Posterior cingulate gyrus (tissue), 11 donors: ENCODE measurements at regions not wholly inside any gene's neighbourhood (a gene's known extent, or its start where the extent isn't known, plus 50 kb on each side); places are given as distances from the start of the nearest gene placed in this dataset.
A peak's percentile ranks its signal among the peaks of the same experiment; 100 is the strongest.

Experiments used
- DNase-seq, 10 donors: peaks; one replicate each; pipeline versions ENCODE4 v3.0.0 to v3.0.0-alpha.2; 2020 to 2021; ENCODE audit warnings: mixed read lengths in 3 of 10
- intact Hi-C: fragments of 100-400 bp; cut with DNase I; formaldehyde crosslinking; loops from one replicate; pipeline ENCODE4 v1.15.1; 2023

DNA sequence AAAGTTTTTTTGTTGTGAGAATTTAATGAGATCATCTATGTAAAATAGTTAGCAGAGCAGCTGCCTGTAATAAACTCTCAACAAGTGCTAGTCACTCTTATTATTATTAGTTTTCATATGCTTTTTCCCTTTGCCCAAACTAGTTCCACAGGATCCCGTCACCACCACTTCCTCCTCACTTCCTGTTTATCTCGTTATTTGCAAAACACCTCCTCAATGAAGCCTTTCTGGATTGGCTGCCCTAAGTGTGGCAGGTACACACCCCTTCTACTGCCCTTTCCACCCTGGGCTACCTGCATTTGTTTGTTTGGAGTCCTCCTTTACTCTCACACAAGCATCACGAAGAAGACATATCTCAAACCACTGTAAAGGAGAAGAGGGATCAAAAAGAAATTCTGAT is 54.4 kb upstream of the KLF3 start:
- intact Hi-C loops, result no loop called here
- no peak for DNase-seq

DNA sequence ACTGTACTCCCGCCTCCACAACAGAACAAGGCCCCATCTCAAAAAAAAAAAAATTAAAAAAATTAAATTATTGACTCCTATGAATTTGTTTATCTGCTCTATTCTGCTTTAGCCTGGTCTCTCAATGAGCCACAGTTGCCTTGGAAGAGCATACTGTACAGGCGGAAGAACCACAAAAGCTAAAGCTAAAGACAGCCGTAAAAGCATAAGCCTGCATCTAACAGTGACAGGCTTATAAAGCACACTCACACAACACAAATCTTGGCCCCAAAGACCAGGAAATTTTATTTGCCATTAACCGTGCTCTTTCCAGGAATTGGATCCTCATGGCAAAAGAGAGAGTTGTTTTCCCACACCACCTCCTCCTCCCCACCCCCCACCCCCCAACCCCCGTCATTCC is 53.5 kb upstream of the KLF3 start:
- intact Hi-C loops, result no loop called here

DNA sequence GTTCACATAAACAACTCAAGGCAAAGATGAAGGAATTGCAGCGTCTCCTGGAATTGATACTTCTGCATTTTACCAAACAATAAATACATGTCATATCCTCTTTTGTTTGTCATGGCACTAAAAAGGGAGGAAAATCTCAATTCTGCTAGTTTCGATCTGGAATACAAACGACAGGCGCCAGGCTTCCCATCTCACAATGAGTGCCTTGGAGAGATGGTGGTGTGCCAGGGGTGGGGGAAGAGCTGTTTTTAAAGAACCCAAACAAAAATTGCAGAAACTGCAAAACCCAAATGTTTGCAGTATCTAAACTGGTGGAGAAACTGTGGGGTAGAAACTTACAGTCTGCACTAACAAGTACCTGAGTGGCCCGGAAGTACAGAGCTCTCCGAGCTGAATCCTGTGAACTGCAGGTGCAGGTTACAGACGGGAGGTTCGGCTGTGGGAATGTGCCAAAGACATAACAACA is 53.0 kb upstream of the KLF3 start:
- intact Hi-C loops, result no loop called here
- DNase-seq, result peak in 3 of 10 donors; percentile 20 to 39 (median 31)

More for the DNA sequence above, 53.5 kb upstream of the KLF3 start:
- no peak for DNase-seq

GRCh38 chr4:38611676-38612075 is 52.3 kb upstream of the KLF3 start:
- DNase-seq, result no peak
- intact Hi-C loops, result no loop called here

GRCh38 chr4:38612646-38613414 is 51.2 kb upstream of the KLF3 start:
- no peak for DNase-seq
- intact Hi-C loops, result no loop called here
